ENCODE measurements at regions not wholly inside any gene's neighbourhood (a gene's known extent, or its start where the extent isn't known, plus 50 kb on each side); places are given as distances from the start of the nearest gene placed in this dataset.

DNA sequence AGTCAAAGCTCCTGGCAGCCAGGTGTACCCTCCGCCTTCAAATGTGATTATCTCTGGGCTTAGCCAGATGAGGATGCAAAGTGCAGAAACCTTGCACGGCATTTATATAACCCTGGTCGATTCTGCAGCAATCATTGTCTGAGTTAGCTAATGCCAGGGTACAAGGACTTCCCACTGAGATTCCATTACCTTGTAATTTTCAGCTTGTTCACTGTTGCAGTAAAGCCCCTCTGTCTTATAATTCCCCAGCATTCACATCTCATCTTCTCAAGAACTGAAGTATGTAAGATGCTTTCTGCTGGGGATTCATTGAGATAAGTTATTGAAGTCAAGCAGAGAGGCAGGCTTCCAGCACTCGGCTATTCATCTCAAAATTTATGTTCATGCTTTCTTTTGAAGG, 1090.6 kb upstream of the AUTS2 start:
- TF ChIP-seq CTCF (conservative IDR thresholded peaks at IDR 0.05; ENCODE audit: low read length) (no peak), EZH2phosphoT487 (IDR thresholded peaks at IDR 0.05; ENCODE audit: borderline replicate concordance) (no peak)
